H1 (cell line): ENCODE measurements at regions not wholly inside any gene's neighbourhood (a gene's known extent, or its start where the extent isn't known, plus 50 kb on each side); places are given as distances from the start of the nearest gene placed in this dataset.

Experiments
- CTCF ChIA-PET: fragments of 300-600 bp; sonication (Branson Sonifier 250); formaldehyde crosslinking; loops from one replicate; lab custom pipeline; 2021; ENCODE audit not compliant: partially characterized antibody; lab: Charles Lee
- POLR2A ChIA-PET: fragments of 300-600 bp; sonication (Branson Sonifier 250); formaldehyde crosslinking; loops from one replicate; lab custom pipeline; 2021; ENCODE audit warnings: inconsistent platforms; ENCODE audit not compliant: partially characterized antibody; lab: Charles Lee
- DNase-seq, 2 experiments: peaks; one replicate each; pipeline versions ENCODE4 v3.0.0 to v3.0.0-alpha.2; 2010 to 2022; ENCODE audit warnings: low spot score in 2 of 2, low read depth in 1 of 2, mixed read lengths in 1 of 2
- FAIRE-seq: peaks from 2 replicates; lab custom pipeline; 2011; peaks lifted over from hg19 to GRCh38; lab: Jason Lieb, UNC
- H2AFZ ChIP-seq: 2 replicates; pipeline ENCODE4 v1.8.1; 2012; ENCODE audit warnings: low read length, inconsistent platforms
- H2AK5ac ChIP-seq: 2 replicates; pipeline ENCODE4 v1.6.1; 2013; ENCODE audit warnings: low read depth, low read length
- H2BK120ac ChIP-seq: replicated peaks from 2 replicates; pipeline ENCODE3; 2013; ENCODE audit warnings: low read depth, low read length, inconsistent platforms
- H2BK12ac ChIP-seq: 2 replicates; pipeline ENCODE4 v1.6.1; 2013; ENCODE audit warnings: low read depth, low read length
- H2BK15ac ChIP-seq: 2 replicates; pipeline ENCODE4 v1.6.1; 2013; ENCODE audit warnings: low read length
- H2BK20ac ChIP-seq: 2 replicates; pipeline ENCODE4 v1.6.1; 2013; ENCODE audit warnings: low read length
- H2BK5ac ChIP-seq: 2 replicates; pipeline ENCODE4 v1.6.1; 2013; ENCODE audit warnings: low read depth, low read length
- H3K14ac ChIP-seq: 2 replicates; pipeline ENCODE4 v1.6.1; 2013; ENCODE audit warnings: inconsistent platforms; ENCODE audit not compliant: insufficient read length
- H3K18ac ChIP-seq: 2 replicates; pipeline ENCODE4 v1.6.1; 2013; ENCODE audit warnings: low read length; ENCODE audit errors: extremely low read depth
- H3K23ac ChIP-seq: 2 replicates; pipeline ENCODE4 v1.6.1; 2013; ENCODE audit warnings: inconsistent platforms; ENCODE audit not compliant: insufficient read length
- H3K23me2 ChIP-seq: 2 replicates; pipeline ENCODE4 v1.6.1; 2013; ENCODE audit warnings: low read depth, low read length
- H3K27ac ChIP-seq: 2 replicates; pipeline ENCODE4 v1.6.1; 2011; ENCODE audit warnings: low read depth, low read length, inconsistent platforms
- H3K27me3 ChIP-seq, 4 experiments: replicated peaks in 1 of 4; 1 replicate in 1 of 4; 2 replicates in 3 of 4; pipeline versions ENCODE4 v1.6.1 to v1.8.1; 2011 to 2013; ENCODE audit warnings: low read length in 3 of 4, mild to moderate bottlenecking in 3 of 4, inconsistent platforms in 2 of 4, mixed read lengths in 2 of 4, moderate library complexity in 1 of 4; ENCODE audit not compliant: control insufficient read depth in 3 of 4, insufficient read depth in 3 of 4; ENCODE audit errors: extremely low read depth in 1 of 4
- H3K36me3 ChIP-seq, 4 experiments: 2 replicates each; pipeline versions ENCODE4 v1.6.1 to v1.8.1; 2011 to 2013; ENCODE audit warnings: mild to moderate bottlenecking in 4 of 4, low read length in 3 of 4, moderate library complexity in 2 of 4, control low read depth in 1 of 4, inconsistent platforms in 1 of 4; ENCODE audit not compliant: insufficient read depth in 4 of 4, control insufficient read depth in 2 of 4
- H3K4ac ChIP-seq: replicated peaks from 2 replicates; pipeline ENCODE3; 2013; ENCODE audit warnings: low read length, low read depth, mixed read lengths, inconsistent platforms; ENCODE audit not compliant: insufficient read length
- H3K4me1 ChIP-seq, 4 experiments: replicated peaks in 1 of 4; 1 replicate in 1 of 4; 2 replicates in 3 of 4; pipeline versions ENCODE4 v1.6.1 to v1.8.1; 2011 to 2013; ENCODE audit warnings: low read length in 3 of 4, inconsistent platforms in 2 of 4, mixed read lengths in 1 of 4; ENCODE audit not compliant: insufficient read depth in 4 of 4, control insufficient read depth in 3 of 4
- H3K4me2 ChIP-seq, 2 experiments: 2 replicates each; pipeline versions ENCODE4 v1.6.1 to v1.8.1; 2011 to 2013; ENCODE audit warnings: low read depth in 2 of 2, low read length in 2 of 2, control low read depth in 1 of 2, inconsistent platforms in 1 of 2, mild to moderate bottlenecking in 1 of 2; ENCODE audit not compliant: insufficient read depth in 1 of 2
- H3K4me3 ChIP-seq, 4 experiments: fragments of 200-600, 300-600 bp in 1 of 4; sonication (generic), shearing (Covaris generic), sonication (Bioruptor Twin) in 1 of 4; 2 replicates each; pipeline versions ENCODE4 v1.5.1 to v1.8.1; 2011 to 2016; ENCODE audit warnings: low read length in 4 of 4, low read depth in 3 of 4, control low read depth in 2 of 4, inconsistent platforms in 2 of 4, mild to moderate bottlenecking in 2 of 4, mixed read lengths in 1 of 4, moderate library complexity in 1 of 4; ENCODE audit not compliant: insufficient read depth in 2 of 4; ENCODE audit errors: extremely low read depth in 1 of 4
- H3K56ac ChIP-seq: replicated peaks from 2 replicates; pipeline ENCODE3; 2013; ENCODE audit warnings: low read depth, mild to moderate bottlenecking, mixed read lengths, low read length, inconsistent platforms; ENCODE audit not compliant: insufficient read length
- H3K79me1 ChIP-seq: 2 replicates; pipeline ENCODE4 v1.6.1; 2013; ENCODE audit warnings: low read depth, low read length, control low read depth
- H3K79me2 ChIP-seq, 2 experiments: 2 replicates each; pipeline versions ENCODE4 v1.6.1 to v1.8.1; 2012 to 2013; ENCODE audit warnings: low read length in 2 of 2, mild to moderate bottlenecking in 2 of 2, inconsistent platforms in 1 of 2; ENCODE audit not compliant: insufficient read depth in 2 of 2, control insufficient read depth in 1 of 2
- H3K9ac ChIP-seq, 4 experiments: replicated peaks in 1 of 4; 1 replicate in 1 of 4; 2 replicates in 3 of 4; pipeline versions ENCODE4 v1.6.1 to v1.8.1; 2011 to 2013; ENCODE audit warnings: low read depth in 3 of 4, low read length in 3 of 4, control low read depth in 2 of 4, mild to moderate bottlenecking in 2 of 4, moderate library complexity in 2 of 4, inconsistent platforms in 1 of 4; ENCODE audit errors: extremely low read depth in 1 of 4
- H3K9me3 ChIP-seq, 2 experiments: 2 replicates each; pipeline versions ENCODE4 v1.6.1 to v1.8.1; 2012 to 2013; ENCODE audit warnings: mild to moderate bottlenecking in 2 of 2, moderate library complexity in 2 of 2, control low read depth in 1 of 2, inconsistent platforms in 1 of 2, low read depth in 1 of 2, low read length in 1 of 2, mixed read lengths in 1 of 2; ENCODE audit not compliant: insufficient read depth in 2 of 2
- H4K20me1 ChIP-seq, 2 experiments: replicated peaks in 1 of 2; 2 replicates each; pipeline versions ENCODE3 to v1.8.1; 2011 to 2013; ENCODE audit warnings: inconsistent platforms in 2 of 2, low read length in 2 of 2, mild to moderate bottlenecking in 1 of 2; ENCODE audit not compliant: insufficient read depth in 2 of 2, control insufficient read depth in 1 of 2
- H4K5ac ChIP-seq: 2 replicates; pipeline ENCODE4 v1.6.1; 2013; ENCODE audit warnings: low read length, low read depth, mixed read lengths, inconsistent platforms; ENCODE audit not compliant: insufficient read length
- H4K8ac ChIP-seq: 2 replicates; pipeline ENCODE4 v1.8.0; 2013; ENCODE audit warnings: mild to moderate bottlenecking, moderate library complexity, low read length, inconsistent platforms; ENCODE audit not compliant: insufficient read depth; ENCODE audit errors: extremely low read depth
- H4K91ac ChIP-seq: replicated peaks from 2 replicates; pipeline ENCODE3; 2013; ENCODE audit warnings: low read length, mixed read lengths, inconsistent platforms; ENCODE audit not compliant: insufficient read length
- CEBPB ChIP-seq: IDR thresholded peaks from 2 replicates; pipeline ENCODE4 v1.6.1; 2012; ENCODE audit warnings: low read depth, low read length
- GTF2F1 ChIP-seq: IDR thresholded peaks from 2 replicates; pipeline ENCODE4 v1.6.1; 2012; ENCODE audit warnings: low read depth, low read length, improper control_type of control experiment, borderline replicate concordance
- JUND ChIP-seq: IDR thresholded peaks from 2 replicates; pipeline ENCODE4 v1.6.1; 2011; ENCODE audit warnings: mild to moderate bottlenecking, improper control_type of control experiment, low read length
- PHF8 ChIP-seq: fragments of 200-600 bp; sonication (generic); conservative IDR thresholded peaks from 2 replicates; pipeline ENCODE4 v1.7.1; 2012; ENCODE audit warnings: low read depth, mild to moderate bottlenecking, inconsistent platforms, low read length, moderate library complexity
- SP1 ChIP-seq: IDR thresholded peaks from 2 replicates; pipeline ENCODE4 v1.6.1; 2011; ENCODE audit warnings: low read depth, low read length
- SP2 ChIP-seq: IDR thresholded peaks from 2 replicates; pipeline ENCODE4 v1.6.1; 2012; ENCODE audit warnings: mild to moderate bottlenecking, low read length, inconsistent platforms
- SP4 ChIP-seq: IDR thresholded peaks from 2 replicates; pipeline ENCODE4 v1.6.1; 2012; ENCODE audit warnings: low read length, inconsistent platforms
- SRF ChIP-seq: IDR thresholded peaks from 2 replicates; pipeline ENCODE4 v1.6.1; 2011; ENCODE audit warnings: mild to moderate bottlenecking, low read depth, low read length, moderate library complexity
- WGBS, 2 experiments: shearing (Covaris generic) in 1 of 2; methylation state at CpG; one replicate each; pipeline versions ENCODE4 v1.1.6 to v1.1.7; 2013 to 2015; ENCODE audit warnings: low lambda C conversion rate in 2 of 2, mixed read lengths in 2 of 2, inconsistent platforms in 1 of 2, low coverage in 1 of 2, missing lambda C conversion rate in 1 of 2; ENCODE audit not compliant: insufficient replicate concordance in 2 of 2, insufficient coverage in 1 of 2, insufficient read length in 1 of 2; ENCODE audit errors: extremely low coverage in 1 of 2, missing lambda C conversion rate in 1 of 2; 5-methylcytosine and 5-hydroxymethylcytosine counted together

DNA sequence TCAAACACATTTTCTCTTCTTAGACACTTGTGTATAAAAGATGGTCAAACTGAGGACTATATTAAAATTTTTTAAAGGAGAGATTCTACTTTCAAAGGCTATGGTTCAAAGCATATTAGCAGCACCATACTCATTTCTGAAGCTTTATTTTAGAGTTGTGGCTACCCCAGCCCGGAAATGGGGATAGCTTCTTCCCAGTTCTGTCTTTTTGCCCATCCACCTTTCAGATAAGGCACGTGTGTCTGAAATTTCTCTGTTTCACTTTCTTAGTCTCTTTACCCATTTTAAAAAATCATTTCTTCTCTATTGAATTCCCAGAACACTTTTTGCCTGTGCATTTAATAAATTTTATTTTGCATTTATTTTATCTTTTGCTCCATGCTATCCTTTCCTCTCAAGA, 431.5 kb downstream of the RNF144A start:
- no peak overlapping the region for H2AFZ ChIP-seq

More for the DNA sequence above, 431.5 kb downstream of the RNF144A start:
- Histone ChIP-seq H3K4me2 (no peak overlapping the region), H3K27me3 (no peaks in the 10 kb centered on the region), H3K36me3 (no peaks in the 10 kb centered on the region), H3K9me3 (no peaks in the 10 kb centered on the region), H3K4me3 (no peak overlapping the region), H3K79me2 (no peaks in the 10 kb centered on the region), H4K20me1 (no peaks in the 10 kb centered on the region), H2BK15ac (no peak overlapping the region), H3K23me2 (no peaks in the 10 kb centered on the region), H4K91ac (no peak overlapping the region), H2BK12ac (no peak overlapping the region), H4K8ac (no peak overlapping the region; the same call in 1 of the 2 replicates), H4K5ac (no peak overlapping the region), H2BK120ac (no peak overlapping the region), H2AK5ac (no peak overlapping the region), H2BK5ac (no peak overlapping the region), H2BK20ac (no peak overlapping the region), H3K23ac (no peak overlapping the region), H3K9ac (no peak overlapping the region), H3K56ac (no peak overlapping the region), H3K27ac (no peak overlapping the region), H3K4ac (no peak overlapping the region), H3K18ac (no peak overlapping the region), H3K79me1 (no peaks in the 10 kb centered on the region), H3K14ac (no peak overlapping the region), H3K4me1 (no peaks in the 10 kb centered on the region)
- no peak for FAIRE-seq
- no peak for TF ChIP-seq SRF
- no peak for TF ChIP-seq GTF2F1
- TF ChIP-seq PHF8, result no peak
- no peak for TF ChIP-seq CEBPB
- TF ChIP-seq SP1, result no peak
- TF ChIP-seq SP2, result no peak
- TF ChIP-seq SP4, result no peak
- TF ChIP-seq JUND, result no peak
- POLR2A ChIA-PET, result no interaction called here
- CTCF ChIA-PET, result interaction anchor here (0.7 kb wide), 1 partner anchor 11 kb away, joined by 3 read pairs; no protein-coding TSS in a partner anchor
- 94% methylated on average over 2 of the region's 2 CpGs; no CpG with 5 or more reads in 1 of the 2 experiments for WGBS, 2 experiments
- no peak for DNase-seq
